HepG2 (cell line): ENCODE measurements at regions not wholly inside any gene's neighbourhood (a gene's known extent, or its start where the extent isn't known, plus 50 kb on each side); places are given as distances from the start of the nearest gene placed in this dataset.

ENCODE experiments used
- ATAC-seq: fragments of 200-7000 bp; cut with Tn5 transposase; 3 replicates; pipeline ENCODE4 v1.9.1; 2020; ENCODE audit warnings: mild to moderate bottlenecking, moderate library complexity
- BruUV-seq: library from RNA; stranded (reverse); fragments of 400-500 nt; replicated peaks from 2 replicates; lab custom pipeline; 2021; lab: Mats Ljungman, UMichigan
- CTCF ChIA-PET: fragments of 300-600 bp; formaldehyde crosslinking; extraction: SDS; loops from one replicate; lab custom pipeline; 2021; ENCODE audit warnings: low total read pairs, inconsistent platforms, low intra/inter-chr PET ratio; lab: Yijun Ruan, JAX
- POLR2A ChIA-PET: fragments of 350-600 bp; sonication (Branson Sonifier 250); formaldehyde crosslinking; loops from one replicate; lab custom pipeline; 2020; ENCODE audit warnings: antibody characterized with exemption, inconsistent platforms; lab: Yijun Ruan, JAX
- DNase-seq: peaks from one replicate; pipeline ENCODE4 v3.0.0-alpha.2; 2015; ENCODE audit warnings: low spot score
- FAIRE-seq: peaks from 3 replicates; lab custom pipeline; 2011; peaks lifted over from hg19 to GRCh38; lab: Jason Lieb, UNC
- H2AFZ ChIP-seq: one replicate; pipeline ENCODE4 v1.6.1; 2011; ENCODE audit warnings: low read length, inconsistent platforms
- H3K27ac ChIP-seq: fragments of 300-600 bp; 3 replicates; pipeline ENCODE4 v1.8.0; 2011; ENCODE audit warnings: mixed run types, mild to moderate bottlenecking, mixed read lengths, low read length, inconsistent platforms; ENCODE audit not compliant: insufficient read depth; ENCODE audit errors: extremely low read length
- H3K27me3 ChIP-seq, 2 experiments: fragments of 200-600 bp in 1 of 2; 2 replicates in 1 of 2; 3 replicates in 1 of 2; pipeline versions ENCODE4 v1.6.0 to v1.8.0; 2011; ENCODE audit warnings: low read length in 2 of 2, mild to moderate bottlenecking in 2 of 2, moderate library complexity in 2 of 2, inconsistent platforms in 1 of 2; ENCODE audit not compliant: insufficient read depth in 2 of 2, control insufficient read depth in 1 of 2
- H3K36me3 ChIP-seq, 2 experiments: fragments of 200-600 bp in 1 of 2; replicated peaks in 1 of 2; 2 replicates in 1 of 2; 3 replicates in 1 of 2; pipeline versions ENCODE4 v1.5.1 to v1.8.0; 2011; ENCODE audit warnings: low read length in 2 of 2, inconsistent platforms in 1 of 2; ENCODE audit not compliant: insufficient read depth in 2 of 2, control insufficient read depth in 1 of 2
- H3K4me1 ChIP-seq: 2 replicates; pipeline ENCODE4 v1.5.1; 2012; ENCODE audit warnings: low read length, inconsistent platforms; ENCODE audit not compliant: insufficient read depth
- H3K4me2 ChIP-seq: 2 replicates; pipeline ENCODE4 v1.6.0; 2011; ENCODE audit warnings: low read depth, low read length, inconsistent platforms
- H3K4me3 ChIP-seq, 3 experiments: fragments of 200-600 bp in 1 of 3; sonication (generic), shearing (Covaris generic) in 1 of 3; replicated peaks in 1 of 3; 2 replicates each; pipeline ENCODE4 v1.5.1; 2011 to 2016; ENCODE audit warnings: low read length in 3 of 3, inconsistent platforms in 2 of 3, low read depth in 2 of 3, mild to moderate bottlenecking in 2 of 3, control low read depth in 1 of 3, mixed read lengths in 1 of 3; ENCODE audit not compliant: insufficient read depth in 1 of 3
- H3K79me2 ChIP-seq: one replicate; pipeline ENCODE4 v1.6.1; 2011; ENCODE audit warnings: low read length, inconsistent platforms; ENCODE audit not compliant: insufficient read depth
- H3K9ac ChIP-seq: 2 replicates; pipeline ENCODE4 v1.6.0; 2011; ENCODE audit warnings: mild to moderate bottlenecking, low read depth, low read length, inconsistent platforms; ENCODE audit not compliant: insufficient read depth
- H3K9me3 ChIP-seq: 2 replicates; pipeline ENCODE4 v1.5.1; 2012; ENCODE audit warnings: mild to moderate bottlenecking, low read length
- H4K20me1 ChIP-seq: 2 replicates; pipeline ENCODE4 v1.6.0; 2011; ENCODE audit warnings: inconsistent platforms, mild to moderate bottlenecking, low read length, moderate library complexity; ENCODE audit not compliant: insufficient read depth
- GABPA ChIP-seq, 2 experiments: IDR thresholded peaks; 2 replicates each; pipeline ENCODE4 v1.6.1; 2011 to 2016; ENCODE audit warnings: low read depth in 2 of 2, low read length in 1 of 2, missing biosample characterization in 1 of 2, missing genetic modification characterization in 1 of 2
- HOXA7 ChIP-seq: sonication (generic); formaldehyde crosslinking; IDR thresholded peaks from 2 replicates; pipeline ENCODE4 v1.8.1; 2022; ENCODE audit warnings: mild to moderate bottlenecking, missing genetic modification reagents, moderate library complexity
- KAT8 ChIP-seq: IDR thresholded peaks from 2 replicates; pipeline ENCODE4 v1.6.1; 2016; ENCODE audit warnings: missing genetic modification reagents, missing compliant biosample characterization
- PHF8 ChIP-seq: sonication (generic); formaldehyde crosslinking; IDR thresholded peaks from 2 replicates; pipeline ENCODE4 v1.5.0; 2020; ENCODE audit warnings: missing genetic modification reagents
- PRMT3 ChIP-seq: sonication (generic); formaldehyde crosslinking; IDR thresholded peaks from 2 replicates; pipeline ENCODE4 v1.8.1; 2022; ENCODE audit warnings: low read depth, mild to moderate bottlenecking, moderate library complexity, missing genetic modification reagents, borderline replicate concordance
- RBFOX2 ChIP-seq: fragments of 200-400 bp; formaldehyde crosslinking; IDR thresholded peaks from 2 replicates; pipeline ENCODE4 v1.6.1; 2017; ENCODE audit warnings: low read depth, mild to moderate bottlenecking, low read length
- SIN3A ChIP-seq: IDR thresholded peaks from 2 replicates; pipeline ENCODE4 v1.6.1; 2011; ENCODE audit warnings: low read depth, mild to moderate bottlenecking, control low read depth, low read length, borderline replicate concordance
- ZNF354B ChIP-seq: sonication (generic); formaldehyde crosslinking; IDR thresholded peaks from 2 replicates; pipeline ENCODE4 v1.8.0; 2022; ENCODE audit warnings: mild to moderate bottlenecking, missing genetic modification reagents
- ZNF746 ChIP-seq: sonication (generic); formaldehyde crosslinking; IDR thresholded peaks from 2 replicates; pipeline ENCODE4 v1.8.0; 2022; ENCODE audit warnings: mild to moderate bottlenecking, missing genetic modification reagents
- WGBS: methylation state at CpG from one replicate; pipeline ENCODE4 v1.1.6; 2017; ENCODE audit warnings: low lambda C conversion rate; 5-methylcytosine and 5-hydroxymethylcytosine counted together
- in situ Hi-C: cut with HindIII; loops from 2 replicates; pipeline ENCODE4 v1.10.0; 2017; ENCODE audit warnings: low pct_unique_long_range_greater_than_20kb; ENCODE audit not compliant: extremely low pct_ligation_motif_present
- intact Hi-C: fragments of 100-400 bp; cut with micrococcal nuclease; formaldehyde crosslinking; loops from one replicate; pipeline ENCODE4 v1.10.0; 2022; ENCODE audit not compliant: unreplicated experiment
- TF ChIP-seq, protein P1 (sequence below): sonication (generic); formaldehyde crosslinking; conservative IDR thresholded peaks from 2 replicates; pipeline ENCODE4 v1.8.0; 2022; ENCODE audit warnings: low read depth, missing genetic modification reagents
- TF ChIP-seq, protein P2 (sequence below): sonication (generic); formaldehyde crosslinking; IDR thresholded peaks from 2 replicates; pipeline ENCODE4 v1.5.1; 2020; ENCODE audit warnings: mild to moderate bottlenecking, missing genetic modification reagents, moderate library complexity
- TF ChIP-seq, protein P3 (sequence below): sonication (generic); formaldehyde crosslinking; IDR thresholded peaks from 2 replicates; pipeline ENCODE4 v1.5.1; 2020; ENCODE audit warnings: mild to moderate bottlenecking, missing genetic modification reagents, moderate library complexity
- TF ChIP-seq, protein P4 (sequence below), 2 experiments: fragments of 450-650 bp in 1 of 2; sonication (generic) in 1 of 2; formaldehyde crosslinking; IDR thresholded peaks; 2 replicates each; pipeline versions ENCODE4 v1.5.0 to v1.8.0; 2020 to 2022; ENCODE audit warnings: mild to moderate bottlenecking in 1 of 2, missing genetic modification reagents in 1 of 2

DNA sequence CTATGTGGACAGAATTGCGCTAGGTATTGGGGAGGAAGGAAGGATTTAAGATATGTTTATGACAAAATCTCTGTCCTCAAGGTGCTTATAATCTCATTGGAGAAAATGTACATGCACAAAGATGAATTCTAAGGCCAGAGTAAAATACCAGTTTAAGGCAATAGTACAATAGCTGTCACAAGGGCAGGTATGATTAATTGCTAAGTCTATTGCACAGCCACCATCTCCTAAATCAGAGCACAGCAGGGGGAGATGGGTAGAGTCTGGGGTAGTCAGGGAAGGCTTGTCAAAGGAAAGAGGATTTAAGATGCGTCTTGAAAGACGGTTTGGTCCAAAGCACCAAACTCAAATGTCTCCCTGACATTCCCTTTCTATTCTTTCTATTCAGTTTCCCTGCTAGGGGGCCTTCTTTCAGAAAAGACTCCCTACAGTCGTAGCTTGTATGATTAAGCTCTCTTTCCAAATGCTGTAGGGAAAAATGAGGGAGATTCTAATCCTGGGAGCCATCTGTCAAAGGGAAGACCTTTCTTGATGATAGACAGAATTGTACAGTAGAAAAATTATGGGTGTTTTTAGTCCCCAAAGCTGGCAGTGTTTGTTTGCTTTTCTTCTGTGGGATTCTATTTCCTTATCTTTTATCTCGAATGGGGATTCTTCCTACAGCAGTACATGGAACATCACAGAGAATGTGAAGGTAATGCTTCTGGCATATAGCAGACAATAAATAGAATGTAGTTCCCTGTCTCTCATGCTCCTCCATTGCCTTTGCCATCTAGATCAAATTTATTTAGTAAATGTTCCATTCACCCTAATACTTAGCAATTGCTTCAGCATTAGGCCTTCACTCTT, 107.6 kb upstream of the NFIA start (continued):
- TF ChIP-seq, protein P1, sequence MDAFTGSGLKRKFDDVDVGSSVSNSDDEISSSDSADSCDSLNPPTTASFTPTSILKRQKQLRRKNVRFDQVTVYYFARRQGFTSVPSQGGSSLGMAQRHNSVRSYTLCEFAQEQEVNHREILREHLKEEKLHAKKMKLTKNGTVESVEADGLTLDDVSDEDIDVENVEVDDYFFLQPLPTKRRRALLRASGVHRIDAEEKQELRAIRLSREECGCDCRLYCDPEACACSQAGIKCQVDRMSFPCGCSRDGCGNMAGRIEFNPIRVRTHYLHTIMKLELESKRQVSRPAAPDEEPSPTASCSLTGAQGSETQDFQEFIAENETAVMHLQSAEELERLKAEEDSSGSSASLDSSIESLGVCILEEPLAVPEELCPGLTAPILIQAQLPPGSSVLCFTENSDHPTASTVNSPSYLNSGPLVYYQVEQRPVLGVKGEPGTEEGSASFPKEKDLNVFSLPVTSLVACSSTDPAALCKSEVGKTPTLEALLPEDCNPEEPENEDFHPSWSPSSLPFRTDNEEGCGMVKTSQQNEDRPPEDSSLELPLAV (CRISPR knock-in tag) = no peak
- TF ChIP-seq KAT8 (CRISPR knock-in tag) = no peak

DNA sequence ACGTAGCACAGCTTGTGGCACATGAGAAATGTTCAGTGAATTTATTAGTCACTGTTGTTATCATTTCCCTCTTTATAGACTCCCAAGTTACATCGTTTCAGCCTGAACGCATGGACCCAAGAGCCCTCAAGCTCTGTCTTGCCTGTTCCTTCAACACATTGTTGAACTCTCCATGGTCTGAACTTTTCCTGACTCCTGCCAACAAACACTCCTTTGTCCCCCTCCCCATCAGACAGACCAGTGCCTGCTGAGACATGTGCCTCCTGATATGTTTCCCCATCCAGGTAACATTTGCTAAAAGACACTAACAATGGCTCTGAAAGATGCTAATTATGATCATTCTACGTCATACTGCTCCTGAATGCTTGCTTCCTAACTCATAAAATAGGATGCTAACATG, 108.7 kb upstream of the NFIA start:
- Histone ChIP-seq H3K9me3 (no peaks in the 10 kb centered on the region), H3K79me2 (no peaks in the 10 kb centered on the region), H3K4me2 (no peak overlapping the region), H3K4me3 (no peak overlapping the region), H4K20me1 (no peaks in the 10 kb centered on the region), H3K9ac (no peak overlapping the region), H2AFZ (no peak overlapping the region), H3K36me3 (no peaks in the 10 kb centered on the region), H3K27me3 (peaks cover 1 to 4% of the 10 kb centered on the region in 2 experiments; a peak in 1 of 5 replicates), H3K27ac (no peak overlapping the region), H3K4me1 (peaks cover 32% of the 10 kb centered on the region)
- ATAC-seq (no peak), FAIRE-seq (no peak), DNase-seq (no peak)
- WGBS = 45% methylated on average over 4 of the region's 4 CpGs
- in situ Hi-C loops = loop anchor here (10.0 kb wide), 3 partner anchors 481 to 881 kb away; no protein-coding TSS in a partner anchor
- ChIA-PET POLR2A (no interaction called here), CTCF (no interaction called here)
- intact Hi-C loops = loop anchor here (5.0 to 10.0 kb wide), 2 partner anchors 171 to 879 kb away; no protein-coding TSS in a partner anchor
- no TSS peak for BruUV-seq
- TF ChIP-seq KAT8 (CRISPR knock-in tag) (no peak), HOXA7 (CRISPR knock-in tag) (no peak), RBFOX2 (no peak), SIN3A (no peak), ZNF354B (CRISPR knock-in tag) (no peak), GABPA (IDR thresholded peaks at IDR 0.05; ENCODE audit: low read depth, low read length) (no peak), GABPA (CRISPR knock-in tag; IDR thresholded peaks at IDR 0.05; ENCODE audit: low read depth) (no peak), PHF8 (CRISPR knock-in tag) (no peak), ZNF746 (no peak), PRMT3 (no peak)
- TF ChIP-seq, protein P2, sequence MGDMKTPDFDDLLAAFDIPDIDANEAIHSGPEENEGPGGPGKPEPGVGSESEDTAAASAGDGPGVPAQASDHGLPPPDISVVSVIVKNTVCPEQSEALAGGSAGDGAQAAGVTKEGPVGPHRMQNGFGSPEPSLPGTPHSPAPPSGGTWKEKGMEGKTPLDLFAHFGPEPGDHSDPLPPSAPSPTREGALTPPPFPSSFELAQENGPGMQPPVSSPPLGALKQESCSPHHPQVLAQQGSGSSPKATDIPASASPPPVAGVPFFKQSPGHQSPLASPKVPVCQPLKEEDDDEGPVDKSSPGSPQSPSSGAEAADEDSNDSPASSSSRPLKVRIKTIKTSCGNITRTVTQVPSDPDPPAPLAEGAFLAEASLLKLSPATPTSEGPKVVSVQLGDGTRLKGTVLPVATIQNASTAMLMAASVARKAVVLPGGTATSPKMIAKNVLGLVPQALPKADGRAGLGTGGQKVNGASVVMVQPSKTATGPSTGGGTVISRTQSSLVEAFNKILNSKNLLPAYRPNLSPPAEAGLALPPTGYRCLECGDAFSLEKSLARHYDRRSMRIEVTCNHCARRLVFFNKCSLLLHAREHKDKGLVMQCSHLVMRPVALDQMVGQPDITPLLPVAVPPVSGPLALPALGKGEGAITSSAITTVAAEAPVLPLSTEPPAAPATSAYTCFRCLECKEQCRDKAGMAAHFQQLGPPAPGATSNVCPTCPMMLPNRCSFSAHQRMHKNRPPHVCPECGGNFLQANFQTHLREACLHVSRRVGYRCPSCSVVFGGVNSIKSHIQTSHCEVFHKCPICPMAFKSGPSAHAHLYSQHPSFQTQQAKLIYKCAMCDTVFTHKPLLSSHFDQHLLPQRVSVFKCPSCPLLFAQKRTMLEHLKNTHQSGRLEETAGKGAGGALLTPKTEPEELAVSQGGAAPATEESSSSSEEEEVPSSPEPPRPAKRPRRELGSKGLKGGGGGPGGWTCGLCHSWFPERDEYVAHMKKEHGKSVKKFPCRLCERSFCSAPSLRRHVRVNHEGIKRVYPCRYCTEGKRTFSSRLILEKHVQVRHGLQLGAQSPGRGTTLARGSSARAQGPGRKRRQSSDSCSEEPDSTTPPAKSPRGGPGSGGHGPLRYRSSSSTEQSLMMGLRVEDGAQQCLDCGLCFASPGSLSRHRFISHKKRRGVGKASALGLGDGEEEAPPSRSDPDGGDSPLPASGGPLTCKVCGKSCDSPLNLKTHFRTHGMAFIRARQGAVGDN (CRISPR knock-in tag) = no peak
- TF ChIP-seq, protein P3, sequence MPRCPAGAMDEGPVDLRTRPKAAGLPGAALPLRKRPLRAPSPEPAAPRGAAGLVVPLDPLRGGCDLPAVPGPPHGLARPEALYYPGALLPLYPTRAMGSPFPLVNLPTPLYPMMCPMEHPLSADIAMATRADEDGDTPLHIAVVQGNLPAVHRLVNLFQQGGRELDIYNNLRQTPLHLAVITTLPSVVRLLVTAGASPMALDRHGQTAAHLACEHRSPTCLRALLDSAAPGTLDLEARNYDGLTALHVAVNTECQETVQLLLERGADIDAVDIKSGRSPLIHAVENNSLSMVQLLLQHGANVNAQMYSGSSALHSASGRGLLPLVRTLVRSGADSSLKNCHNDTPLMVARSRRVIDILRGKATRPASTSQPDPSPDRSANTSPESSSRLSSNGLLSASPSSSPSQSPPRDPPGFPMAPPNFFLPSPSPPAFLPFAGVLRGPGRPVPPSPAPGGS (CRISPR knock-in tag) = no peak
- TF ChIP-seq, protein P4, sequence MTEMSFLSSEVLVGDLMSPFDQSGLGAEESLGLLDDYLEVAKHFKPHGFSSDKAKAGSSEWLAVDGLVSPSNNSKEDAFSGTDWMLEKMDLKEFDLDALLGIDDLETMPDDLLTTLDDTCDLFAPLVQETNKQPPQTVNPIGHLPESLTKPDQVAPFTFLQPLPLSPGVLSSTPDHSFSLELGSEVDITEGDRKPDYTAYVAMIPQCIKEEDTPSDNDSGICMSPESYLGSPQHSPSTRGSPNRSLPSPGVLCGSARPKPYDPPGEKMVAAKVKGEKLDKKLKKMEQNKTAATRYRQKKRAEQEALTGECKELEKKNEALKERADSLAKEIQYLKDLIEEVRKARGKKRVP (CRISPR knock-in tag; IDR thresholded peaks at IDR 0.05) = no peak
